ENCODE measurements at regions not wholly inside any gene's neighbourhood (a gene's known extent, or its start where the extent isn't known, plus 50 kb on each side); places are given as distances from the start of the nearest gene placed in this dataset.

DNA sequence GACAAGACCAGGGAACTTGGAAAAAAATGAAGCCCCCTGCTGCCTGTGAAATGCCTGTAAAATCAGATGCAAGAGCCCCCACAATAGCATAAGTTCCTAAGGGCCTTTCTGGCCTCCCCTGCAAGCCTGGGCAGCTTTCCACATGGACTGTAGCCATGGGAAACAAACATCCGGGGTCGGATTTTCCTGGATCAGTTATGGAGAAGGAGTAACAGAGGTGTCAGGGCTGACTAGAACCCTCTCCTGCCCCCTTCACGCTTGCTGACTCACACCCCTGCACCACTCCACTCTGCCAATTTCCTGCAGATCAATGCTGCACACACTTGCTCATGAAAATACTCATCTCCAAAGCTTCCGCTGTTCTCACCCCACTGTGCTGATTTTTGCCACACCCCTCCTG lies 258.6 kb downstream of the CBLN1 start:
- peak; percentile 45 for DNase-seq (ENCODE audit: low spot score)

DNA sequence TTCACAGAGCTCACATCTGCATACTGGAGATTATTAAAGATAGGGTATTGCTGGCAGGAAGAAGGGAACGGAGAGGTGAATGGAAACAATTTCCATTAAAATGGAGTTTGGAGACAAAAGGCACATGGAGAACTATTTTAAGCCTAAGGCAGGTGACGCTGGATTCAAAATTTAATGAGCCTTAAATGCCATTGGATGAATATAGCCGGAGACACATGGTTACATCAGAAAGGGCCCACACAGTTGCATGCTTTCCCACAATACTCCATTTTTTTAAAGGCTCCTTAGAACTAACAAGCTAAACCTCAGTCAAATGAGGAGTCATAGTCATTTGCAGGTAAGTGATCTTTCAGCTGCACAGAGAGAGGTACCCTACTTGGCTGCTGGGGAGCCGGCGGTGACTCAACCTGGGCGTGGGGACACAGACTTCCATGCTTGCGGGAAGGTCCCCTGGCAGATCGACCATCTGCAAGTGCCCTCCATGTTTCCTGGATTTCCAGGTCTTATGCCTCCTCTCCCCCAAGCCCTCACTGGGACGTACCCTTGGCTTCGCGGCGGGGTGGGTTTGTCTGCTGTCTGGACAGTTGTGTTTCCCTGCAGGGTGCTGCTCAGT lies 259.2 kb downstream of the CBLN1 start:
- DNase-seq (ENCODE audit: low spot score) = no peak

DNA sequence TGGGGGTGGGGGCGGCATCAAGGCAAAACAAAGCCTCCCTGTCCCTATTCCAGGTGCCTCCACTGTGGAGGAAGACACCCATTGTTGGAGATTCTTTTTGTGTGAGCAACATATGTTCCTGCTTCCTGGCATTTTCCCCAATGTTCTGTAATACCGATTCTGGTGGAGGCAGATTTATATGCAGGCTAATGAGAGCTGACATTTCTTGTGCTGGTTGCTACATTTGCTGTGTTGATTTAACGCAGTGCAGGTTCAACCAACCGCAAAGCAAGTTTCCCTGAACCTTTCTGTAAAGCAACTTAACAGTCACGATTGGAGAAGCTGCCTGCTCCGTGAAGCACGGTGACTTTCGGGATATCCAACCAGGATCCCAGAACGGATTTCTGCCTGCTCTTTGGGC lies 260.5 kb downstream of the CBLN1 start:
- peak; percentile 40 for DNase-seq (ENCODE audit: low spot score)

DNA sequence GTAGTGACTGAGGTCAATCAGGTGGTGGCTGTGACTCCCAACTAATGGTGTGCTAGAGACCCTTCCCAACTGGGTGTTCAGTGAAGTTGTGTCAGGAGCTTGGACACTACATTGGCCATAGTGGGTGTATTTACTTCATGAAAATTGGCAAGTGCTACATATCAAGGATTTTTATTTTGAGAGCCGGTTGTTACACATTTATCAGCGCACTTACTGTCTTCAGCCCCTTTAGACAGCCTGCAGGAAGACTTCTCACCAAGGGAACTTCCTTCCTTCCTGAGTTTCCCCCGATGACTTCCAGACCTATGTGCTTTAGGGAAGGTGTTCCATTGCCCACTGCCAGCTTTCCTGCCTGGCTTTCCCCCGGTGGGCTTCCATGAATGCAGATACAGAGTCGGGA lies 261.2 kb downstream of the CBLN1 start:
- peak; percentile 21 for DNase-seq (ENCODE audit: low spot score)

DNA sequence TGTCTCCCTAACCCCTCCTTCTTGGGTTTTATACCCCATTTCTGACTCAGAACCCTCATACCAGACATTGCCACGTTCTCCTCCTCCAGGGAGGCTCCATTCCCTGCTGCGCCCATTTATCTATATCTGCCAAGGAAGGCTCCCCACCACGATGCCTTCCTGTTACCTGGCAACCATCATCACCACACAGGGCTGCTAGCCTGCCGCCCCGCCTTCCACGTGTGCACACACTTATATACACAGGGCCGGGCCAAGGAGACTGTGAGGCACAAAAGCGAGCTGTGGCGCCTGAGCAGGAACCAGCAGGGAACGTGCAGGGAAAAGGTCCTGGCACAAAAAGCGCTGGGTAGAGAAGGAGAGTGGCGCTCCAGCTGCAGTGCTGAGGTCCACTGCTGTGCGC lies 261.8 kb downstream of the CBLN1 start:
- DNase-seq (ENCODE audit: low spot score) = no peak

- DNase-seq (ENCODE audit: low spot score) = no peak
These were observed 262.5 kb downstream of the CBLN1 start for GRCh38 chr16:49019081-49019633.

DNA sequence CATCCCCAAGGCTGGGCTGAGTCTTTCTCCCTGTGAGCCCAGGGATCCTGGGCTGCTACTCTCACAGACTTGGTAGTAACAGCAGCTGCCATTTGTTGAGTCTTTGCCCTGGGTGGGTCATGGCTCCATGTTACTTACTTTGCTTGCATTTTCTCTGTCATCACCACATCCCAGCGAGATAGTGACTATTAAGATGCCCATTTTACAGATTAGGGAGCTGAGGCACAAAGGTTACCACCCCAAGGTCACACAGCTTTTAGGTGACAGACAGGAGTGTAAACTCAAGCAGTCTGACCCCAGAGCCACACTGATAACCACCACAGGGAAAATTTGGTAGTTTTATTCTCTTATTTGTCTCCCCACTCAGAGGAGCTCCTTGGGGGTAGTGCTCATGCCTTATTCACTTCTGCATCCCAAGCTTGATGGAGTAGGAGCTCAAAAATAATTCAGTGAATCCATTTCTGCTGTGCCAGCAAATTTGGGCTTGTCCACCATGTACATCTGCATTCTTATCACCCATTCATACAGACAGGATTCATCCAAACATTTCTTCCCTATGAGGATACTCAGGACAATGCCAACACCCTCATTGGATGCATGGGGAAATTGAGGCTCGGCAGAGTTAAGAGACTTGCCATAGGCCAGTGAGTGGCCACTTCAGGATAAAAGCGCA lies 263.2 kb downstream of the CBLN1 start:
- DNase-seq (ENCODE audit: low spot score) = no peak

- DNase-seq (ENCODE audit: low spot score) = no peak
These were observed 264.1 kb downstream of the CBLN1 start for GRCh38 chr16:49017501-49017900.

DNA sequence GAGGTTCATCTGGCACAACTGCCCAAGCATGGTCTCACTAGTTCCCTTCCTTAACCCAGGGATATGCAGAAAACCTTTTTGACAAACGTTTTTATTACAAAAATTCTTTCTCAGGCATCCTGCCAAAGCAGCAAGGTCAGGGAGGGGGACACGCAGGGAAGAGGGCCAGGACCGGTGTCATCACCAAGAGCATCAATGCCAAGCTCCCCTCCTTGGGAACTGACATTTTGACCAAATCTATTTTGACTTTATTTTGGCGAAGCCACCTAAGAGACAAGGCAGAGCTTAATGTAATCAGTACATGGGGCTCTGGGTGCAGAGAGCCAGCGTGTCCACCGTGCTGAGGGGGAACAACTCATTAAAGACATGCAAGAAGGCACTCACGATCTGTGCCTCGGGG lies 265.2 kb downstream of the CBLN1 start:
- no peak for DNase-seq (ENCODE audit: low spot score)

DNA sequence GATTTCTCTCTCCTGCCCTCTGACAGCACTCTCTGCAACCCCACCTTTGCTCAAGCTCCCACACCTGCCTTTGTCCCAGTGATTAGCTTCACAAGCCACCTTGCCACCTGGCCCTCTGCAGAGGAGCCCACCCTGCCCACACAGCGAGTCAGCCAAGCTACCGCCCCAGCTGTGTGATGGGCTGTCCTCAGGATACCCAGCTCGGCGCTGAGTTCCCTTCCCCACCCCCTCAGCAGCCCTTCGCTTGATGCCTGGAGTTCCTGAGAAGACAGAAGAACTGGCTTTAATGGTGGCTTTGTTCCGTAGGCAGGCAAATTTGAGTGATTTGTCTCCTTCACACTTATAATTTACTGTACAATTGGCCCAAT lies 266.4 kb downstream of the CBLN1 start:
- DNase-seq (ENCODE audit: low spot score) = no peak

DNA sequence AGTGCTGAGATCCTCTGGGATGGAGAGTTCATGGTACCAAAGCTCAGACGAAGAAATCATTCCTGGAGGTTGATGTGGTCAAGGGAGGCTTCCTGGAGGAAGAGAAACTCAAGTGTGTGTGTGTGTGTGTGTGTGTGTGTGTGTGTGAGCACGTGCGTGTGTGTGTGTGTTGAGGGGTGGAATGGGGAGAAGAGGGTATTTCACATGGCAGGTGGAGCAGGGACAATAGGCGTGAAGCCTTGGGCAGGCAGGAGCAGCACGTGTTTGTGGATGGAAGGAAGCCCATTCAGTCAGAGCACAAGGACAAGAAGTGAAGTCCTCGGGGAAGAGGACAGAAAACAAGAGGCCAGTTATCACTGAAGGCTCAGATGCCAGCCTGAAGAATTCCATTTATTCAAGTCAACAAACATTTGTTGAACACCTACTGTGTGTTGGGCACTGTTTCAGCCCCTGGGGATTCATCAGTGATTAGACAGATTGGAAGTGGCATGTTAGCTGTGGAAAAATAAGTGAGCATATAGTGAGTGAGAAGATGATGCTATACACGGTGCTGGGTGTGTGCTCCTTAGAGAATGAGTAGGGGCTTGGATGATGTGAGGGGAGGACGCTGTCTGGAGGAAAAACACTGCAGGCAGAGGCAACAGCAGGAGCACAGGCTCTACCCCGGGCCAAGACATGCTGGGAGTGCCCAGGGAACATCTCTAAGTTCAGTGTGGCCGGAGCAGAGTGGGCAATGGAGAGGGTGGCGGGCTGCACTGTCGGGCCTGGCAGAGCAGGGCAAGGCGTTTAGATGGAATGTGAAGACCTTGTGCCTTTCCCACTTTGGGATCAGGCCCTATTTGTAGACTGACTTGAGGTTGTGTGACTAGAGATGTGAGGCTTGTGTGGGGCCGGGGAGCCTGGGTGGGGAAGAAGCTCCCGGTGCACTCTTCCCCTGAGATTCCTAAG lies 267.1 kb downstream of the CBLN1 start:
- no peak for DNase-seq (ENCODE audit: low spot score)

GRCh38 chr16:49013727-49014080 lies 267.9 kb downstream of the CBLN1 start:
- no peak for DNase-seq (ENCODE audit: low spot score)

DNA sequence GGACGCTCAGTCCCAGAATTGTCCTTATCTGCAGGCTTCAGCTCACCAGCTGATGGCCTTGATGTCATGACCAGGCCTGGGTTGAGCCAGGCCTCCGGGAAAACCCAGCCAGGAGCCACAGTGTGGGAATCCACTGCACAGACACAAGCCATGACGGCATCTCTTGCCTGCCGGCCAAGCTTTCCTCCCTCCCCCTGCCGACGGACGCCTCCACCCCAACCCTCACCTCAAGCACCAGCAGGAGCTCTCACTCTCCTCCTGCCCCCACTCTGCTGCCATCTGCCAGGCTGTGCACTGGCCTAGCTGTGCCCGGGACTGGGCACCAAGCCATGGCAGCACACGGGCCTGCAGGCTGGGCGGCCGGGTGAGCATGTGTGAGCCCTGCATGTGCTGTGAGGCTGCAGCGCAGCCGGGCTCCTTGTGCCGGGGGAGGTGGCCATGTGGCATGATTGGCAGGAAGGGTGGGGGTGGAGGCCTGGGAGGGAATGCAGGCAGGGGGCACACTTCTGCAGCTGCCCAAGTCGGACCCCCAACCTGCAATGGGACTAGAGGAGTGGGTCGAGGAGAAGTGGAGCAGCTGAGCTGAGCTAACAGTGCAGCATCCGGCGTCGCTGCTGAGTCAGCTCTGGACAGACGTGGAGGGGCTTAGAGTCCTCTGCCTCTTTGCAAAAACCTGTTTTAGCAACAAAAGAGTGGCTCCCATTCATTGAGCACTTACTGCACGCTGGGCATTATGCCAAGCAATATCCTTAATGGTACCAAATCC lies 268.5 kb downstream of the CBLN1 start:
- no peak for DNase-seq (ENCODE audit: low spot score)

GRCh38 chr16:49011901-49012300 lies 269.7 kb downstream of the CBLN1 start:
- DNase-seq (ENCODE audit: low spot score) = no peak

DNA sequence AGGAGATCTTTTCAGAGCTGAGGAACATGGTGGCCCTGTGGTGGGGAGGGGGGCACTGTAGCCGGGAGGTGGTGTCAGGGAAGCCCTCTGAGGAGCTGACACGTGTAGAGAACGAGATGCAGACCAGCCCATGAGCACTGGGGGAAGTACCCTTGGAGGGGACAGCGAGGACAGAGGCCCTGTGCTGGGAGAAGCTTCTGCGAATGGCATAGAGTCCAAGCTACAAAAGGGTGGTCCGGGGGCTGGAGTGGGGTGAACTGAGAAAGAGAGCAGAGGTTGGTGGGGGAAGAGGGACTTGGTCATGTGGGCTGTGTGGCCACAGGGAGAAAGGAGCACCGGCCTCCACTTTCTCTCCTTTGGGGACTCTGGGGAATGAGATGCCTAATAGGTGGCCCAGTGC lies 270.8 kb downstream of the CBLN1 start:
- no peak for DNase-seq (ENCODE audit: low spot score)

GRCh38 chr16:49010396-49010795 lies 271.2 kb downstream of the CBLN1 start:
- DNase-seq (ENCODE audit: low spot score) = no peak

DNA sequence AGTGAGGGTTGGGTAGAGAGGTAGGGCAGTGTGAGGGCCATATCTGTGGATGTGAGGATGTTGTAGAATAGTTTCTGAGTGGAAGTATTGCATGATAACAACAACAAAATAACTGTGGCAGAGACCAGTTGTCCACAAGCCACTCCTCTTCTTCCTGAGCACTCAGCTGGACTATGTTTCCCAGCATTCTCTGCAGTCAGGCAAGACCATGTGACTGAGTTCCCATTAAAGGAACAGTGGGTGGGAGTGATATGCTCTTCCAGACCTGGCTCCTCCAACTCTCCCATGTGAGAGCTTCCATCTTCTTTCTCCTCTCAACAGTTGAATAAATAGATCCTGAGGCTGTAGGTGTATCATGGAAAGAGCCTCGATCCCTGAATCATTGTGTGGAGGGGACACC lies 272.4 kb downstream of the CBLN1 start:
- no peak for DNase-seq (ENCODE audit: low spot score)

DNA sequence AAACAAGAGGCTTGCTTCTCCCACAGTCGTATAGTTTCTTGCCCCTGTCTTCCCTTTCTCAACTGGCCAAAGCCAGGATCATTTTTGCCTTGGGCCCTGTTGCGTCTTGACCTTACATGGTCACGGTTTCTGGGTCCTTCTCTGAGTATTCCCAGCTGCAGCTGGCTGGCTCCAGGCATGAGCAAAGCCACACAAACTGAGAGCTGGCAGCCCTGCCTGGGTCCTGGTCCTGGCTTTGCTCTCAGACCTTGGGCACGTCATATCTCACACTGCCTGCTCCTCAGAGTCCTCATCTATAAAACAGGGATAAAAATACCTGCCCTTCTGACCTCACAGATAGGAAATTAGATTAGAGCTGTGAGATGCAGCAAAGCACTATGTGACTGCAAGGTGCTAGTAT lies 277.6 kb downstream of the CBLN1 start:
- no peak for DNase-seq (ENCODE audit: low spot score)

DNA sequence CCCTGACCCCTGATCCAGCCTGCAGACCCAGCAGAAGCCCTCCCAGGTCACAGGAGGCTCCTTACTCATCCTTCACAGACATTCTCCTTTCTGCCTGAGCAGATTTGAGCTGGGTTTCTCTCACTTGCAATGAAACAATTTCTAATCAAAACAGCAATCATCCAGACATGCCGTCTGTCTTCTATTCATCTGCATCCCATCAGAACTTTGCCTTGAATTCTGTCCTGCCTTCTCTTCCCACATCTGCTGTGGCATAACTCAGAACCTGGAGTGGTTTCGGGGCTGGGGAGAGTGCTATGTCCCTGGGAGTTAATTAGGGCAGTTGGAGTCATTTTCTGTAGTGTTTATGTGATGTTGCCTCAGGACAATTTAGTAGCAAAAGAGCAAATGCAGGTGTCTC lies 278.6 kb downstream of the CBLN1 start:
- no peak for DNase-seq (ENCODE audit: low spot score)

GRCh38 chr16:49000594-49000993 lies 281.0 kb downstream of the CBLN1 start:
- no peak for DNase-seq (ENCODE audit: low spot score)

GRCh38 chr16:48999508-48999907 lies 282.1 kb downstream of the CBLN1 start:
- no peak for DNase-seq (ENCODE audit: low spot score)

- DNase-seq (ENCODE audit: low spot score) = no peak
These were observed 282.6 kb downstream of the CBLN1 start for GRCh38 chr16:48999044-48999443.

Data from kidney capillary endothelial cell (primary cell).